K562 (cell line): ENCODE measurements at regions not wholly inside any gene's neighbourhood (a gene's known extent, or its start where the extent isn't known, plus 50 kb on each side); places are given as distances from the start of the nearest gene placed in this dataset.

ENCODE experiments used
- ATAC-seq: fragments of 200-7000 bp; cut with Tn5 transposase; 3 replicates; pipeline ENCODE4 v1.9.1; 2020; ENCODE audit warnings: moderate library complexity
- BruUV-seq: library from RNA; stranded (reverse); fragments of 400-500 nt; replicated peaks from 2 replicates; lab custom pipeline; 2021; lab: Mats Ljungman, UMichigan
- CTCF ChIA-PET: fragments of 300-600 bp; formaldehyde crosslinking; extraction: SDS; loops from one replicate; lab custom pipeline; 2021; ENCODE audit warnings: low intra/inter-chr PET ratio; lab: Yijun Ruan, JAX
- POLR2A ChIA-PET: fragments of 300-600, 350-650 bp; sonication (Branson Sonifier 250); formaldehyde crosslinking; extraction: SDS; loops from one replicate; lab custom pipeline; 2021; ENCODE audit warnings: antibody characterized with exemption, inconsistent platforms; lab: Yijun Ruan, JAX
- DNase-seq, 4 experiments: peaks; one replicate each; pipeline versions ENCODE4 v3.0.0 to v3.0.0-alpha.2; 2011 to 2018; ENCODE audit warnings: low spot score in 3 of 4, mixed read lengths in 3 of 4; ENCODE audit errors: extremely low read depth in 1 of 4
- FAIRE-seq: peaks from 2 replicates; lab custom pipeline; 2011; peaks lifted over from hg19 to GRCh38; lab: Jason Lieb, UNC
- H2AFZ ChIP-seq: 2 replicates; pipeline ENCODE4 v1.6.0; 2011; ENCODE audit warnings: low read depth, low read length, control low read depth, inconsistent platforms
- H3K27ac ChIP-seq: fragments of 200-600 bp; 3 replicates; pipeline ENCODE4 v1.8.0; 2011; ENCODE audit warnings: low read depth, mild to moderate bottlenecking, control low read depth, inconsistent platforms, low read length, moderate library complexity, mixed read lengths; ENCODE audit errors: extremely low read depth
- H3K27me3 ChIP-seq, 2 experiments: fragments of 300-600 bp in 1 of 2; 2 replicates in 1 of 2; 3 replicates in 1 of 2; pipeline versions ENCODE4 v1.6.0 to v1.8.0; 2011; ENCODE audit warnings: inconsistent platforms in 2 of 2, low read length in 2 of 2, mild to moderate bottlenecking in 1 of 2, mixed read lengths in 1 of 2, moderate library complexity in 1 of 2; ENCODE audit not compliant: control insufficient read depth in 2 of 2, insufficient read depth in 2 of 2
- H3K36me3 ChIP-seq: fragments of 300-600 bp; 3 replicates; pipeline ENCODE4 v1.8.0; 2011; ENCODE audit warnings: mild to moderate bottlenecking, low read length, inconsistent platforms; ENCODE audit not compliant: control insufficient read depth, insufficient read depth
- H3K4me1 ChIP-seq, 2 experiments: fragments of 200-600 bp in 1 of 2; replicated peaks in 1 of 2; 2 replicates in 1 of 2; 3 replicates in 1 of 2; pipeline versions ENCODE4 v1.5.1 to v1.8.0; 2011; ENCODE audit warnings: inconsistent platforms in 2 of 2, low read length in 2 of 2, mild to moderate bottlenecking in 1 of 2, mixed read lengths in 1 of 2, moderate library complexity in 1 of 2; ENCODE audit not compliant: control insufficient read depth in 2 of 2, insufficient read depth in 2 of 2
- H3K4me2 ChIP-seq: 2 replicates; pipeline ENCODE4 v1.6.1; 2011; ENCODE audit warnings: low read length, control low read depth, inconsistent platforms, mixed read lengths; ENCODE audit not compliant: insufficient read depth
- H3K4me3 ChIP-seq: fragments of 200-600 bp; sonication (generic), shearing (Covaris generic); 2 replicates; pipeline ENCODE4 v1.5.1; 2016; ENCODE audit warnings: control low read depth, inconsistent platforms
- H3K79me2 ChIP-seq: fragments of 200-600 bp; 3 replicates; pipeline ENCODE4 v1.8.0; 2011; ENCODE audit warnings: low read length, inconsistent platforms; ENCODE audit not compliant: control insufficient read depth, insufficient read depth
- H3K9ac ChIP-seq, 2 experiments: 2 replicates each; pipeline versions ENCODE4 v1.6.0 to v1.6.1; 2011; ENCODE audit warnings: low read depth in 2 of 2, low read length in 2 of 2, control low read depth in 1 of 2, inconsistent platforms in 1 of 2, mild to moderate bottlenecking in 1 of 2, mixed read lengths in 1 of 2; ENCODE audit not compliant: insufficient read depth in 1 of 2
- H3K9me1 ChIP-seq: one replicate; pipeline ENCODE4 v1.6.0; 2011; ENCODE audit warnings: inconsistent platforms, mild to moderate bottlenecking, low read length, moderate library complexity; ENCODE audit not compliant: control insufficient read depth, insufficient read depth
- H3K9me3 ChIP-seq: replicated peaks from 2 replicates; pipeline ENCODE4 v1.5.1; 2011; ENCODE audit warnings: low read depth, low read length, inconsistent platforms; ENCODE audit not compliant: control insufficient read depth, insufficient read depth
- H4K20me1 ChIP-seq: replicated peaks from 2 replicates; pipeline ENCODE4 v1.6.1; 2011; ENCODE audit warnings: low read length, inconsistent platforms, mixed read lengths; ENCODE audit not compliant: control insufficient read depth, insufficient read depth
- DACH1 ChIP-seq: fragments of 450-650 bp; IDR thresholded peaks from 2 replicates; pipeline ENCODE4 v1.6.1; 2018; ENCODE audit not compliant: partially characterized antibody
- FOXK2 ChIP-seq, 2 experiments: fragments of 450-650 bp; IDR thresholded peaks in 1 of 2; conservative IDR thresholded peaks in 1 of 2; 2 replicates each; pipeline ENCODE4 v1.6.1; 2016; ENCODE audit warnings: low read depth in 2 of 2, mild to moderate bottlenecking in 1 of 2
- KDM4B ChIP-seq, 2 experiments: fragments of 450-650 bp in 1 of 2; sonication (generic) in 1 of 2; IDR thresholded peaks; 2 replicates each; pipeline ENCODE4 v1.6.1; 2016 to 2017; ENCODE audit warnings: borderline replicate concordance in 2 of 2, antibody characterized with exemption in 1 of 2, low read depth in 1 of 2, mild to moderate bottlenecking in 1 of 2
- KLF6 ChIP-seq: fragments of 250-450 bp; sonication (Bioruptor Pico); IDR thresholded peaks from 2 replicates; pipeline ENCODE4 v1.4.0; 2020; ENCODE audit warnings: mild to moderate bottlenecking, moderate library complexity, borderline replicate concordance
- NCOA1 ChIP-seq: fragments of 450-650 bp; IDR thresholded peaks from 2 replicates; pipeline ENCODE4 v1.6.1; 2016; ENCODE audit warnings: low read depth
- NFE2 ChIP-seq: IDR thresholded peaks from 2 replicates; pipeline ENCODE4 v1.6.1; 2014; ENCODE audit warnings: antibody characterized with exemption, low read depth
- SRSF1 ChIP-seq: fragments of 200-400 bp; formaldehyde crosslinking; IDR thresholded peaks from 2 replicates; pipeline ENCODE4 v1.6.1; 2017; ENCODE audit warnings: mild to moderate bottlenecking, low read depth, low read length, moderate library complexity
- SRSF7 ChIP-seq: fragments of 200-400 bp; formaldehyde crosslinking; optimal IDR thresholded peaks from 2 replicates; pipeline ENCODE3; 2017; ENCODE audit warnings: mild to moderate bottlenecking, low read depth, low read length
- ZFPM2 ChIP-seq: fragments of 250-450 bp; sonication (Bioruptor Pico); IDR thresholded peaks from 2 replicates; pipeline ENCODE4 v1.5.1; 2022; ENCODE audit warnings: mild to moderate bottlenecking
- ZKSCAN1 ChIP-seq: fragments of 150-350 bp; IDR thresholded peaks from 2 replicates; pipeline ENCODE4 v1.6.1; 2016; ENCODE audit warnings: low read depth, low read length
- ZNF146 ChIP-seq: IDR thresholded peaks from one replicate; pipeline ENCODE4 v1.6.1; 2018; ENCODE audit warnings: missing compliant biosample characterization; ENCODE audit not compliant: unreplicated experiment
- ZNF695 ChIP-seq: fragments of 450-650 bp; formaldehyde crosslinking; IDR thresholded peaks from 2 replicates; pipeline ENCODE4 v1.4.0; 2020; ENCODE audit warnings: mild to moderate bottlenecking, moderate library complexity
- ZNF696 ChIP-seq: fragments of 250-450 bp; sonication (Bioruptor Pico); conservative IDR thresholded peaks from 2 replicates; pipeline ENCODE4 v1.4.0; 2020; ENCODE audit warnings: mild to moderate bottlenecking, moderate library complexity
- WGBS: fragments of 100-300 bp; shearing (Covaris generic); methylation state at CpG from one replicate; pipeline ENCODE4 v1.1.6; 2016; ENCODE audit warnings: low coverage, mixed read lengths; ENCODE audit not compliant: insufficient coverage; ENCODE audit errors: missing lambda C conversion rate; 5-methylcytosine and 5-hydroxymethylcytosine counted together
- in situ Hi-C: fragments of 300-500 bp; cut with MboI; formaldehyde crosslinking; loops from 4 replicates; pipeline ENCODE4 v1.15.0; 2018; ENCODE audit warnings: inconsistent platforms, mixed read lengths
- intact Hi-C: fragments of 100-400 bp; cut with micrococcal nuclease; formaldehyde crosslinking; loops from 2 replicates; pipeline ENCODE4 v1.14.2; 2022
- TF ChIP-seq, protein P1 (sequence below): fragments of 450-650 bp; conservative IDR thresholded peaks from 2 replicates; pipeline ENCODE4 v1.6.1; 2016; ENCODE audit warnings: missing genetic modification characterization, low read depth, mild to moderate bottlenecking, missing compliant biosample characterization, moderate library complexity

DNA sequence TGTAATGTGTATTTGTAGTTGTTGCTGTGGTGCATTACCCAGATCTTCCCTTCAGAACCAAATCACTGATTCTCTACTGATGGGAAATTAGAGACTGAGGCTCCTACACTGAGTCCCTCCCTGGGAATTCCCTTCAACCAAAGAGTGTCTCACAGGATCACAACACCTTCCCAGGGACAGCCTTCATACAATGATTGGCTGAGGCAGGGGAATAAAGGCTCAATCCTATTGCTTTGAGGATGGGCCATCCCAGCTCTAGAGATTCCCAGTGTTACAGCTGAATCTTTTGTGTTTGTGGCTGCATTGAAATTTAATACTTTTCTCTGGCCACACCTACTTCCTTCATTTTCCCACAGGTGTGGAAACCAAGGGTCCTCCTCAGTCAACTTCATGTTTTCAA, 96.4 kb upstream of the ELL2 start (continued):
- TF ChIP-seq, protein P1, sequence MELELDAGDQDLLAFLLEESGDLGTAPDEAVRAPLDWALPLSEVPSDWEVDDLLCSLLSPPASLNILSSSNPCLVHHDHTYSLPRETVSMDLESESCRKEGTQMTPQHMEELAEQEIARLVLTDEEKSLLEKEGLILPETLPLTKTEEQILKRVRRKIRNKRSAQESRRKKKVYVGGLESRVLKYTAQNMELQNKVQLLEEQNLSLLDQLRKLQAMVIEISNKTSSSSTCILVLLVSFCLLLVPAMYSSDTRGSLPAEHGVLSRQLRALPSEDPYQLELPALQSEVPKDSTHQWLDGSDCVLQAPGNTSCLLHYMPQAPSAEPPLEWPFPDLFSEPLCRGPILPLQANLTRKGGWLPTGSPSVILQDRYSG (tag), result no peak
- TF ChIP-seq ZNF696 (CRISPR knock-in tag), result no peak
- no peak for TF ChIP-seq ZNF695 (CRISPR knock-in tag)

DNA sequence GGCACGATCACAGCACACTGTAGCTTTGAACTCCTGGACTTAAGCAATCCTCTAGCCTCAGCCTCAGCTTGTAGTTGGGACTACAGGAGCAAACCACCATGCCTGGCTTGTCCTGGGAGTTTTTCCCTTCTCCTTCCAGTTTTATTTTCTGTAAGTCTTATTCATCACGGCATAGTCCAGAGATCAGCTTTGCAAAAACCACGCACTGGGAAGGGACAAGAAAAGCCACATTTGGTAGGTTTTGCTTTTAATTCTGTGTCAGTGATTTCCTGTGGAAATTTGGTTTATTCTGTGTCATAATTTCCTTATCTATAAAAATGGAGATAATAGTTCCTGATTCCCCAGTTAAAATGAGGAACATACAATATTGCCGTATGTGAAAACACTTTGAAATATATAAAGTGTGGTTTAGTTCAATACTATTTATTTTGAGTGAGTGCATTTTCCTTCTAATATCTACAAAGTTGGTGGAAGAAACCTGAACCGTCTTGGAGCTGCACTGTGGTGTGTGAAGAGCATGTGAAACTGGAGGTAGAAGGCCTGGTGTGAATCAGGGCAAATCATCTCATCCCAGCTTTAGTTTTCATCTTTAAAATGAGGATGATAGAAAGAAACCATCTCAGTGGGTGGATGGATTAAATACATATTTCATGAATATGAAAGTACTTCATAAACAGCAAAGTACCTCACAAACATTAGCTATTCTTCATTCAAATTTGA, 92.8 kb upstream of the ELL2 start:
- intact Hi-C loops (no loop called here), in situ Hi-C loops (no loop called here)
- ATAC-seq (no peak), FAIRE-seq (no peak), DNase-seq (no peak)
- Histone ChIP-seq H4K20me1 (no peaks in the 10 kb centered on the region), H3K27me3 (peaks cover 0 to 3% of the 10 kb centered on the region in 2 experiments; a peak in 1 of 5 replicates), H3K4me2 (no peak overlapping the region), H2AFZ (no peak overlapping the region), H3K27ac (no peak overlapping the region), H3K9me1 (no peaks in the 10 kb centered on the region), H3K36me3 (no peaks in the 10 kb centered on the region), H3K4me1 (no peaks in the 10 kb centered on the region; a peak in 1 of 5 replicates), H3K79me2 (no peaks in the 10 kb centered on the region), H3K4me3 (no peak overlapping the region), H3K9me3 (no peaks in the 10 kb centered on the region), H3K9ac (no peak overlapping the region)
- ChIA-PET CTCF (no interaction called here), POLR2A (interaction anchor here (0.8 to 1.8 kb wide), 4 partner anchors 8 to 20 kb away, joined by 4 to 8 read pairs (median 4); no protein-coding TSS in a partner anchor)
- 25% methylated on average over 5 of the region's 5 CpGs for WGBS
- BruUV-seq, result no TSS peak
- no peak for TF ChIP-seq SRSF1
- TF ChIP-seq FOXK2 (conservative IDR thresholded peaks at IDR 0.05 in 1 of 2, IDR thresholded peaks at IDR 0.05 in 1 of 2; ENCODE audit: low read depth in 2 of 2), result no peak
- no peak for TF ChIP-seq KDM4B (IDR thresholded peaks at IDR 0.05; ENCODE audit: borderline replicate concordance in 2 of 2, low read depth in 1 of 2)
- TF ChIP-seq SRSF7, result no peak
- TF ChIP-seq ZNF146 (CRISPR knock-in tag), result no peak
- TF ChIP-seq KLF6 (CRISPR knock-in tag), result no peak
- no peak for TF ChIP-seq ZFPM2 (CRISPR knock-in tag)
- no peak for TF ChIP-seq NCOA1
- TF ChIP-seq NFE2, result no peak
- TF ChIP-seq ZKSCAN1, result no peak
- no peak for TF ChIP-seq DACH1
